SK-N-SH (cell line): ENCODE measurements at regions not wholly inside any gene's neighbourhood (a gene's known extent, or its start where the extent isn't known, plus 50 kb on each side); places are given as distances from the start of the nearest gene placed in this dataset.

Experiments used
- CTCF ChIA-PET: fragments of 300-600, 350-600 bp; formaldehyde crosslinking; extraction: SDS; loops from one replicate; lab custom pipeline; 2021; lab: Yijun Ruan, JAX
- POLR2A ChIA-PET: fragments of 350-600 bp; sonication (Branson Sonifier 250); formaldehyde crosslinking; extraction: SDS; loops from one replicate; lab custom pipeline; 2020; ENCODE audit warnings: antibody characterized with exemption, inconsistent platforms; lab: Yijun Ruan, JAX
- DNase-seq: peaks from one replicate; pipeline ENCODE4 v3.0.0; 2012
- H2AFZ ChIP-seq: fragments of 200-600 bp; sonication (generic); 2 replicates; pipeline ENCODE4 v1.8.1; 2016; ENCODE audit warnings: antibody characterized with exemption, mild to moderate bottlenecking, low read depth
- H3F3A ChIP-seq: fragments of 200-600 bp; sonication (generic); replicated peaks from 2 replicates; pipeline ENCODE3; 2016; ENCODE audit warnings: antibody characterized with exemption, mild to moderate bottlenecking; ENCODE audit not compliant: insufficient read depth
- H3K27ac ChIP-seq, 2 experiments: fragments of 200-500 bp in 1 of 2; fragments of 200-600 bp in 1 of 2; sonication (Bioruptor generic) in 1 of 2; sonication (generic), shearing (Covaris generic) in 1 of 2; 2 replicates each; pipeline versions ENCODE4 v1.5.1 to v1.6.1; 2014 to 2016; ENCODE audit warnings: low read depth in 2 of 2, inconsistent platforms in 1 of 2, low read length in 1 of 2, mild to moderate bottlenecking in 1 of 2, mixed read lengths in 1 of 2
- H3K27me3 ChIP-seq: fragments of 200-600 bp; sonication (generic), shearing (Covaris generic); 2 replicates; pipeline ENCODE4 v1.6.1; 2016; ENCODE audit warnings: mixed run types; ENCODE audit not compliant: insufficient read depth
- H3K36me3 ChIP-seq, 2 experiments: fragments of 200-500 bp in 1 of 2; fragments of 200-600 bp in 1 of 2; sonication (Bioruptor generic) in 1 of 2; sonication (generic) in 1 of 2; replicated peaks in 1 of 2; 2 replicates each; pipeline versions ENCODE3 to v1.5.1; 2014 to 2016; ENCODE audit warnings: low read length in 1 of 2, mild to moderate bottlenecking in 1 of 2; ENCODE audit not compliant: insufficient read depth in 2 of 2, control insufficient read depth in 1 of 2
- H3K4me1 ChIP-seq, 2 experiments: fragments of 200-500 bp in 1 of 2; fragments of 200-600 bp in 1 of 2; sonication (Bioruptor generic) in 1 of 2; sonication (generic), shearing (Covaris generic) in 1 of 2; 2 replicates each; pipeline versions ENCODE4 v1.5.1 to v1.6.1; 2014 to 2016; ENCODE audit warnings: low read depth in 1 of 2, low read length in 1 of 2, mixed run types in 1 of 2; ENCODE audit not compliant: insufficient read depth in 2 of 2, control insufficient read depth in 1 of 2
- H3K4me2 ChIP-seq: fragments of 200-600 bp; sonication (generic), shearing (Covaris generic); 2 replicates; pipeline ENCODE4 v1.6.1; 2017; ENCODE audit warnings: mixed run types
- H3K4me3 ChIP-seq, 2 experiments: fragments of 200-500 bp in 1 of 2; fragments of 200-600 bp in 1 of 2; sonication (Bioruptor generic) in 1 of 2; sonication (generic), shearing (Covaris generic) in 1 of 2; 2 replicates each; pipeline versions ENCODE4 v1.5.1 to v1.8.1; 2014 to 2016; ENCODE audit warnings: low read depth in 2 of 2, inconsistent platforms in 1 of 2, low read length in 1 of 2, mild to moderate bottlenecking in 1 of 2, mixed read lengths in 1 of 2, moderate library complexity in 1 of 2
- H3K79me2 ChIP-seq: fragments of 200-600 bp; sonication (generic); 2 replicates; pipeline ENCODE4 v1.8.1; 2017; ENCODE audit warnings: mild to moderate bottlenecking; ENCODE audit not compliant: insufficient read depth
- H3K9ac ChIP-seq: fragments of 200-600 bp; sonication (generic); 2 replicates; pipeline ENCODE4 v1.6.1; 2017; ENCODE audit warnings: mixed run types
- H3K9me2 ChIP-seq: fragments of 200-600 bp; sonication (generic); 2 replicates; pipeline ENCODE4 v1.6.1; 2017; ENCODE audit warnings: mixed run types
- H3K9me3 ChIP-seq: fragments of 200-600 bp; sonication (generic); 2 replicates; pipeline ENCODE4 v1.6.1; 2017; ENCODE audit warnings: mixed run types, mild to moderate bottlenecking, moderate library complexity
- H4K20me1 ChIP-seq: fragments of 200-600 bp; sonication (generic); 2 replicates; pipeline ENCODE4 v1.6.1; 2017; ENCODE audit warnings: mild to moderate bottlenecking, mixed run types; ENCODE audit not compliant: insufficient read depth
- EP300 ChIP-seq, 2 experiments: IDR thresholded peaks; 2 replicates each; pipeline versions ENCODE4 v1.4.0 to v1.6.1; 2012; ENCODE audit warnings: borderline replicate concordance in 1 of 2, low read depth in 1 of 2, low read length in 1 of 2
- JUND ChIP-seq: IDR thresholded peaks from 2 replicates; pipeline ENCODE4 v1.4.0; 2012
- MEF2A ChIP-seq: IDR thresholded peaks from 2 replicates; pipeline ENCODE4 v1.4.0; 2012; ENCODE audit warnings: low read depth, borderline replicate concordance
- PBX3 ChIP-seq: IDR thresholded peaks from 2 replicates; pipeline ENCODE4; 2012
- RCOR1 ChIP-seq: fragments of 150-350 bp; IDR thresholded peaks from 2 replicates; pipeline ENCODE4 v1.6.1; 2017; ENCODE audit warnings: antibody characterized with exemption, low read length
- RXRA ChIP-seq: IDR thresholded peaks from 2 replicates; pipeline ENCODE4 v1.4.0; 2012; ENCODE audit warnings: low read depth, mild to moderate bottlenecking, borderline replicate concordance
- TCF12 ChIP-seq: IDR thresholded peaks from 2 replicates; pipeline ENCODE4 v1.4.0; 2012
- USF1 ChIP-seq: IDR thresholded peaks from 2 replicates; pipeline ENCODE4 v1.4.0; 2012; ENCODE audit warnings: low read depth, borderline replicate concordance
- USF2 ChIP-seq: fragments of 150-350 bp; IDR thresholded peaks from 2 replicates; pipeline ENCODE4 v1.6.1; 2017; ENCODE audit warnings: antibody characterized with exemption, low read length, low read depth, borderline replicate concordance
- WGBS: methylation state at CpG from one replicate; pipeline ENCODE4 v1.1.6; 2017; ENCODE audit warnings: low lambda C conversion rate; 5-methylcytosine and 5-hydroxymethylcytosine counted together

DNA sequence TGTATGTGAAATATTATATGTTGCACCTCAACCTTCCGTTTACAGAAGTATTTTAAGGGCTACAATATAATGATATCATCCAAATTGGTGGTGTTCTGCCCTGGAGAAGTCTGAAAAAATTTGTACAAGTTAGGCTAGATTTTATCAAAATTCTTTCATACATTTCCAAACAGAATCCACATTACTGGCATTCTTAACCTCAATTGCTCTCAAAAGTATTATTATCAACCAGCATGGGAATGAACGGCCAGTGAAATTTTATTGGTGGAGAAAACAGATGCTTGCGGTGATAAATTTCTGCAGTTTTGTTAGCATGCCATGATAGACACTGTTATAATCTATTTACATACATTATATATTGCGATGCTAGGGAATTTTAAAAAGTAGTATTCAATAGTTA lies 88.3 kb upstream of the TFPI start:
- CTCF ChIA-PET, result no interaction called here
- TF ChIP-seq USF2 (no peak), RXRA (0 out of 2 replicates have a peak, but pooled peaks have one; percentile 27)
- no peaks in the 10 kb centered on the region for H3K79me2 ChIP-seq
- H3K9me3 ChIP-seq, result 0 out of 2 replicates have a peak, but pooled peaks cover 5% of the 10 kb centered on the region
- no peak overlapping the region for H3K4me3 ChIP-seq
- no peaks in the 10 kb centered on the region for H3K36me3 ChIP-seq
- POLR2A ChIA-PET, result no interaction called here
- no peak overlapping the region for H3K4me2 ChIP-seq
- no peaks in the 10 kb centered on the region for H3K9me2 ChIP-seq
- peaks cover 24% of the 10 kb centered on the region for H3F3A ChIP-seq
- WGBS, result 85% methylated on average over 4 of the region's 4 CpGs
- H4K20me1 ChIP-seq, result no peaks in the 10 kb centered on the region
- H3K27ac ChIP-seq, result no peak overlapping the region
- DNase-seq, result no peak
- peak overlapping the region; percentile 34; the same call in 1 of the 2 replicates for H2AFZ ChIP-seq
- H3K4me1 ChIP-seq, result peaks cover 0 to 17% of the 10 kb centered on the region in 2 experiments; a peak in 2 of 4 replicates
- no peak overlapping the region for H3K9ac ChIP-seq
- no peaks in the 10 kb centered on the region for H3K27me3 ChIP-seq

- Histone ChIP-seq H3K4me2 (no peak overlapping the region), H3K9ac (no peak overlapping the region), H3K4me3 (no peak overlapping the region), H2AFZ (no peak overlapping the region), H3K4me1 (peaks cover 0 to 17% of the 10 kb centered on the region in 2 experiments; a peak in 2 of 4 replicates), H3K36me3 (no peaks in the 10 kb centered on the region), H3F3A (peaks cover 19% of the 10 kb centered on the region), H3K27me3 (no peaks in the 10 kb centered on the region), H3K9me3 (0 out of 2 replicates have a peak, but pooled peaks cover 3% of the 10 kb centered on the region), H3K79me2 (no peaks in the 10 kb centered on the region), H4K20me1 (no peaks in the 10 kb centered on the region), H3K27ac (peak overlapping the region in 1 of 2 experiments; percentile 62; a peak in 2 of 4 replicates), H3K9me2 (no peaks in the 10 kb centered on the region)
- DNase-seq, result no peak
- CTCF ChIA-PET, result interaction anchor here (1.1 kb wide), 1 partner anchor 173 kb away, joined by 3 read pairs; no protein-coding TSS in a partner anchor
- no peak for TF ChIP-seq USF1
- TF ChIP-seq PBX3, result no peak
- TF ChIP-seq, all 33 proteins: peak for 0
- POLR2A ChIA-PET, result no interaction called here
These were observed 90.3 kb upstream of the TFPI start for GRCh38 chr2:187644486-187644885.

GRCh38 chr2:187644981-187645380 lies 90.7 kb upstream of the TFPI start:
- Histone ChIP-seq H4K20me1 (no peaks in the 10 kb centered on the region), H3K9ac (no peak overlapping the region), H3K27me3 (no peaks in the 10 kb centered on the region), H3K27ac (peak overlapping the region in 1 of 2 experiments; percentile 62; a peak in 2 of 4 replicates), H3K4me1 (peaks cover 0 to 17% of the 10 kb centered on the region in 2 experiments; a peak in 2 of 4 replicates), H3K9me3 (no peaks in the 10 kb centered on the region), H3K4me2 (no peak overlapping the region), H3F3A (peaks cover 19% of the 10 kb centered on the region), H2AFZ (no peak overlapping the region), H3K36me3 (no peaks in the 10 kb centered on the region), H3K9me2 (no peaks in the 10 kb centered on the region), H3K4me3 (no peak overlapping the region), H3K79me2 (no peaks in the 10 kb centered on the region)
- ChIA-PET POLR2A (no interaction called here), CTCF (interaction anchor here (1.1 kb wide), 1 partner anchor 173 kb away, joined by 3 read pairs; no protein-coding TSS in a partner anchor)
- no peak for DNase-seq
- TF ChIP-seq MEF2A (peak; percentile 59; the same call in 1 of the 2 replicates), RCOR1 (no peak), JUND (no peak), TCF12 (peak; percentile 22; the same call in 1 of the 2 replicates), EP300 (IDR thresholded peaks at IDR 0.05; ENCODE audit: borderline replicate concordance in 1 of 2, low read depth in 1 of 2, low read length in 1 of 2) (peak in 1 of 2 experiments; percentile 47; a peak in 1 of 4 replicates), RXRA (no peak)
- WGBS, result 24% methylated on average over 1 of the region's 1 CpG
